SU-DHL-6 (cell line): ENCODE measurements at regions not wholly inside any gene's neighbourhood (a gene's known extent, or its start where the extent isn't known, plus 50 kb on each side); places are given as distances from the start of the nearest gene placed in this dataset.

Experiments
- H2AFZ ChIP-seq: fragments of 200-600 bp; sonication (generic); 2 replicates; pipeline ENCODE4 v1.6.1; 2014; ENCODE audit warnings: low read depth, mild to moderate bottlenecking, moderate library complexity, mixed read lengths, antibody characterized with exemption, low read length; ENCODE audit not compliant: severe bottlenecking
- H3F3A ChIP-seq: fragments of 200-600 bp; shearing (Covaris generic); 2 replicates; pipeline ENCODE4 v1.6.0; 2016; ENCODE audit warnings: antibody characterized with exemption, mild to moderate bottlenecking; ENCODE audit not compliant: insufficient read depth
- H3K27ac ChIP-seq: fragments of 200-600 bp; sonication (generic); 2 replicates; pipeline ENCODE4 v1.5.1; 2016; ENCODE audit warnings: low read depth, mild to moderate bottlenecking, low read length, moderate library complexity, mixed read lengths
- H3K27me3 ChIP-seq: fragments of 200-600 bp; sonication (generic), shearing (Covaris generic); 2 replicates; pipeline ENCODE4 v1.6.0; 2014; ENCODE audit warnings: mild to moderate bottlenecking, low read length
- H3K36me3 ChIP-seq: fragments of 200-600 bp; sonication (generic); 2 replicates; pipeline ENCODE4 v1.6.1; 2014; ENCODE audit warnings: mild to moderate bottlenecking, low read length, mixed read lengths
- H3K4me2 ChIP-seq: fragments of 300-600, 200-600 bp; shearing (Covaris generic), sonication (generic); 2 replicates; pipeline ENCODE4 v1.6.0; 2014; ENCODE audit warnings: low read length, low read depth, mild to moderate bottlenecking; ENCODE audit not compliant: poor library complexity, severe bottlenecking
- H3K4me3 ChIP-seq: fragments of 200-600 bp; sonication (generic); 2 replicates; pipeline ENCODE4 v1.5.1; 2014; ENCODE audit warnings: antibody characterized with exemption, low read length, mild to moderate bottlenecking, mixed read lengths; ENCODE audit not compliant: insufficient read depth, poor library complexity, severe bottlenecking
- H3K79me2 ChIP-seq: fragments of 200-600 bp; sonication (generic); 2 replicates; pipeline ENCODE4 v1.6.1; 2014; ENCODE audit warnings: mild to moderate bottlenecking, low read length, moderate library complexity; ENCODE audit not compliant: insufficient read depth
- H3K9ac ChIP-seq: fragments of 200-600 bp; sonication (generic); 2 replicates; pipeline ENCODE4 v1.7.0; 2014; ENCODE audit warnings: mild to moderate bottlenecking, low read length
- H3K9me2 ChIP-seq: fragments of 200-600 bp; sonication (generic); replicated peaks from 2 replicates; pipeline ENCODE4 v1.6.1; 2014; ENCODE audit warnings: low read length; ENCODE audit not compliant: insufficient read depth
- H3K9me3 ChIP-seq: fragments of 200-600 bp; sonication (generic); 2 replicates; pipeline ENCODE4 v1.6.1; 2014; ENCODE audit warnings: low read length, mixed read lengths; ENCODE audit not compliant: insufficient read depth
- H4K20me1 ChIP-seq: fragments of 200-600 bp; sonication (generic); 2 replicates; pipeline ENCODE4 v1.6.1; 2014; ENCODE audit warnings: low read depth, mild to moderate bottlenecking, antibody characterized with exemption, low read length, moderate library complexity, mixed read lengths
- EZH2phosphoT487 ChIP-seq: fragments of 200-600 bp; sonication (generic), shearing (Covaris generic); conservative IDR thresholded peaks from 2 replicates; pipeline ENCODE4 v1.6.1; 2018; ENCODE audit warnings: mild to moderate bottlenecking, antibody characterized with exemption, low read length, moderate library complexity, mixed read lengths
- TF ChIP-seq, protein P1 (sequence below): fragments of 200-600 bp; sonication (generic); IDR thresholded peaks from one replicate; pipeline ENCODE4 v1.5.1; 2017; ENCODE audit warnings: antibody characterized with exemption, mild to moderate bottlenecking, low read length, moderate library complexity; ENCODE audit not compliant: insufficient read depth, poor library complexity, severe bottlenecking

DNA sequence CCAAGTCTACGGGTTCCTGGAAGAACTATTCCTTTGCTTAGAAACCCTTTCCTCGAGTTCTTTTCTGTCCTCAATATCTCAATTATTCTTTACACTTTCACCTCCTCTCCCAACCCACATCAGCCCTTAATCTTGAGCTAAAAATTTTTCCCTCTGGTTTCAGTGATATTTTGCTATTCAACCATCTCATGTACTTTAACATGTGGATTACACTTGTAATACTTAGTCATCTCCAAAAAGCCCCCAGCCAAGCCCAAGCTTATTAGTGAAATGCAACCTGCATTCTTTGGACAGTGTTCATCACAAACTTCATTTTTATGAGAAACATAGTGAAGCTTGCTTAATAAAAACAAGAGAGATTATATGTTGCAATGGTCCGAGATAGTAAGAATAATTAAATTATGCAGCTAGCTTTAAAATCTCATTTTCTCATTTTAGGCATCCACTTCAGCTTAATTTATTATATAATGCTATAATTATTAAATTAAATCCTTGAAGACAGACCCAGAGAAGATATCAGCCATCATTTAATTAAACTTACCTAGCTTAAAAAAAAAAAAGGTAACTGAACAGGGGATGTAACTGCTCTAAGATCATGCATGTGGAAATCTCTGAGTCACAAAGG is 534.5 kb upstream of the TBL1XR1 start:
- no peaks in the 10 kb centered on the region for H3K79me2 ChIP-seq
- H3K36me3 ChIP-seq, result no peaks in the 10 kb centered on the region; the same call in 1 of the 2 replicates
- no peaks in the 10 kb centered on the region for H3K27me3 ChIP-seq
- no peak overlapping the region for H2AFZ ChIP-seq
- no peak overlapping the region for H3K4me3 ChIP-seq
- no peak overlapping the region for H3K4me2 ChIP-seq
- no peaks in the 10 kb centered on the region for H3F3A ChIP-seq
- no peaks in the 10 kb centered on the region for H4K20me1 ChIP-seq
- H3K9ac ChIP-seq, result no peak overlapping the region
- no peak overlapping the region for H3K27ac ChIP-seq
- TF ChIP-seq, protein P1, sequence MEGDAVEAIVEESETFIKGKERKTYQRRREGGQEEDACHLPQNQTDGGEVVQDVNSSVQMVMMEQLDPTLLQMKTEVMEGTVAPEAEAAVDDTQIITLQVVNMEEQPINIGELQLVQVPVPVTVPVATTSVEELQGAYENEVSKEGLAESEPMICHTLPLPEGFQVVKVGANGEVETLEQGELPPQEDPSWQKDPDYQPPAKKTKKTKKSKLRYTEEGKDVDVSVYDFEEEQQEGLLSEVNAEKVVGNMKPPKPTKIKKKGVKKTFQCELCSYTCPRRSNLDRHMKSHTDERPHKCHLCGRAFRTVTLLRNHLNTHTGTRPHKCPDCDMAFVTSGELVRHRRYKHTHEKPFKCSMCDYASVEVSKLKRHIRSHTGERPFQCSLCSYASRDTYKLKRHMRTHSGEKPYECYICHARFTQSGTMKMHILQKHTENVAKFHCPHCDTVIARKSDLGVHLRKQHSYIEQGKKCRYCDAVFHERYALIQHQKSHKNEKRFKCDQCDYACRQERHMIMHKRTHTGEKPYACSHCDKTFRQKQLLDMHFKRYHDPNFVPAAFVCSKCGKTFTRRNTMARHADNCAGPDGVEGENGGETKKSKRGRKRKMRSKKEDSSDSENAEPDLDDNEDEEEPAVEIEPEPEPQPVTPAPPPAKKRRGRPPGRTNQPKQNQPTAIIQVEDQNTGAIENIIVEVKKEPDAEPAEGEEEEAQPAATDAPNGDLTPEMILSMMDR, result no peak
- no peak for TF ChIP-seq EZH2phosphoT487
- no peaks in the 10 kb centered on the region for H3K9me2 ChIP-seq
- H3K9me3 ChIP-seq, result no peaks in the 10 kb centered on the region

DNA sequence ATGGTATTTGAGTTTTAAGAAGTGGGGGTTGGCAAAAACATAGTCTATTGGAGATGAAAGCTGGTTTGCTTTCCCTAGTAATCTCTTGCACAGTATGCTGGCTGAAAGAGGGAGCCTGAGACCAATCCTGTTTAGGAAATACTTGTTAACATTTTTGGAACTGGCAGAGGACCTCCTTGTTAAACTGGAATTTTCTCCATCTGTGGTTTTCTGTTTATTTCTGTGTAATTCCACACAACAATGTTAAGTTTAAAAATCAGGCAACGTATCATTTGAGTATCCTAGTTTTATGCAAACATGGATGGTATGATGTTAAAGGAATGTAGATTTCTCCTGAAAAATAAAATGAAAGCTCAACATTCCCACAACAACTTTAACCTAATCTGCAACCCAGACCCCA is 536.0 kb upstream of the TBL1XR1 start:
- Histone ChIP-seq H3F3A (no peaks in the 10 kb centered on the region), H3K27ac (no peak overlapping the region), H3K9ac (no peak overlapping the region), H3K79me2 (no peaks in the 10 kb centered on the region), H3K9me3 (no peaks in the 10 kb centered on the region), H3K9me2 (no peaks in the 10 kb centered on the region), H3K4me3 (no peak overlapping the region), H2AFZ (no peak overlapping the region), H3K4me2 (no peak overlapping the region), H3K27me3 (no peaks in the 10 kb centered on the region), H4K20me1 (no peaks in the 10 kb centered on the region), H3K36me3 (no peaks in the 10 kb centered on the region; the same call in 1 of the 2 replicates)
- TF ChIP-seq, protein P1, result no peak
- no peak for TF ChIP-seq EZH2phosphoT487

DNA sequence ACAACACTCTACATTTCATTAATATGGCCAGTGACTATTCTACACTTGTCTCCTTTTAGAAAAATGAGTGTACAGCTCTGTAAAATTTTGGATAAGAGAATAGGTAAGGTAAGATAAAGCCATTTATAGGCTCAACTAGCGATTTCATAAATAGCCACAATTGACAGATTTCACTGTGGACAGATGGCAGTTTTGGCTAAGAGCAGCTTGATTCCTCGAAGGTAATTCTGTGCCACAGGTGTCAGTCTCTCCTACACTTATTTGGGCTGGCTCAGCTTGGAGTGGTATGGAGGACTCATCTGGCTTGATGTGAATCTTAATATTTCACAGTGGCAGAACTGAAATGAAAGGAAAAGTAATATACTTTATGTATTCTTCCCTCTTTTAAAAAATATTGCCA is 536.7 kb upstream of the TBL1XR1 start:
- no peaks in the 10 kb centered on the region for H3F3A ChIP-seq
- H3K9ac ChIP-seq, result no peak overlapping the region
- H3K27me3 ChIP-seq, result no peaks in the 10 kb centered on the region
- H3K79me2 ChIP-seq, result no peaks in the 10 kb centered on the region
- H4K20me1 ChIP-seq, result no peaks in the 10 kb centered on the region
- H3K4me3 ChIP-seq, result no peak overlapping the region
- H3K36me3 ChIP-seq, result no peaks in the 10 kb centered on the region; the same call in 1 of the 2 replicates
- TF ChIP-seq EZH2phosphoT487, result no peak
- TF ChIP-seq, protein P1, result no peak
- no peak overlapping the region for H3K4me2 ChIP-seq
- H3K27ac ChIP-seq, result no peak overlapping the region
- no peaks in the 10 kb centered on the region for H3K9me2 ChIP-seq
- H2AFZ ChIP-seq, result no peak overlapping the region
- no peaks in the 10 kb centered on the region for H3K9me3 ChIP-seq
